GM12892 (cell line): ENCODE measurements at regions not wholly inside any gene's neighbourhood (a gene's known extent, or its start where the extent isn't known, plus 50 kb on each side); places are given as distances from the start of the nearest gene placed in this dataset.
"Not testable (repeated sequence)": the region's sequence is repeated elsewhere in the genome, so short reads cannot be mapped to it uniquely, and the experiment has no call there.

ENCODE experiments used
- DNase-seq: peaks from one replicate; pipeline ENCODE4 v3.0.0; 2011; ENCODE audit not compliant: insufficient read length
- FAIRE-seq: peaks from 2 replicates; lab custom pipeline; 2011; peaks lifted over from hg19 to GRCh38; lab: Jason Lieb, UNC
- POLR2A ChIP-seq: IDR thresholded peaks from 2 replicates; pipeline ENCODE4 v1.6.1; 2011; ENCODE audit warnings: low read depth, low read length, control low read depth
- POLR2AphosphoS5 ChIP-seq: IDR thresholded peaks from 2 replicates; pipeline ENCODE4 v1.6.1; 2011; ENCODE audit warnings: low read depth, low read length, control low read depth
- TAF1 ChIP-seq: IDR thresholded peaks from 2 replicates; pipeline ENCODE4 v1.6.1; 2011; ENCODE audit warnings: low read depth, mild to moderate bottlenecking, control low read depth, low read length, borderline replicate concordance

- TF ChIP-seq POLR2A, result no peak
- no peak for TF ChIP-seq TAF1
- TF ChIP-seq POLR2AphosphoS5, result no peak
- no peak for FAIRE-seq
- DNase-seq, result no peak
These were observed 817.3 kb downstream of the SATB2 start for GRCh38 chr2:198640463-198640862.

- no peak for DNase-seq
- FAIRE-seq, result no peak
- TF ChIP-seq POLR2AphosphoS5, result no peak
- no peak for TF ChIP-seq POLR2A
- no peak for TF ChIP-seq TAF1
These were observed 818.2 kb downstream of the SATB2 start for GRCh38 chr2:198639580-198639979.

GRCh38 chr2:198638577-198638976, 819.2 kb downstream of the SATB2 start:
- no peak for FAIRE-seq
- no peak for DNase-seq

GRCh38 chr2:198630384-198630783, 826.0 kb downstream of the PLCL1 start:
- DNase-seq (no peak), FAIRE-seq (no peak)
- TF ChIP-seq POLR2AphosphoS5, result no peak
- no peak for TF ChIP-seq TAF1
- no peak for TF ChIP-seq POLR2A

More at GRCh38 chr2:198638577-198638976, 819.2 kb downstream of the SATB2 start:
- TF ChIP-seq TAF1 (no peak), POLR2AphosphoS5 (no peak), POLR2A (no peak)

- DNase-seq (no peak), FAIRE-seq (no peak)
- no peak for TF ChIP-seq POLR2AphosphoS5
- TF ChIP-seq TAF1, result no peak
- TF ChIP-seq POLR2A, result no peak
These were observed 824.2 kb downstream of the PLCL1 start for GRCh38 chr2:198628596-198628995.

GRCh38 chr2:198622986-198623730, 818.8 kb downstream of the PLCL1 start:
- no peak for FAIRE-seq
- TF ChIP-seq POLR2A, result no peak
- TF ChIP-seq POLR2AphosphoS5, result no peak
- no peak for TF ChIP-seq TAF1
- DNase-seq, result no peak

GRCh38 chr2:198615972-198616371, 811.6 kb downstream of the PLCL1 start:
- DNase-seq, result no peak
- FAIRE-seq, result no peak
- TF ChIP-seq TAF1, result no peak
- no peak for TF ChIP-seq POLR2A
- TF ChIP-seq POLR2AphosphoS5, result no peak

- no peak for DNase-seq
- TF ChIP-seq TAF1 (no peak), POLR2AphosphoS5 (no peak), POLR2A (no peak)
- FAIRE-seq, result no peak
These were observed 806.8 kb downstream of the PLCL1 start for GRCh38 chr2:198611201-198611600.

- DNase-seq (no peak), FAIRE-seq (no peak)
- no peak for TF ChIP-seq TAF1
- TF ChIP-seq POLR2AphosphoS5, result no peak
- TF ChIP-seq POLR2A, result no peak
These were observed 800.2 kb downstream of the PLCL1 start for GRCh38 chr2:198604599-198604998.

- FAIRE-seq, DNase-seq: not testable (repeated sequence)
These were observed 798.6 kb downstream of the PLCL1 start for GRCh38 chr2:198602986-198603385.

GRCh38 chr2:198597648-198598047, 793.3 kb downstream of the PLCL1 start:
- TF ChIP-seq TAF1 (no peak), POLR2A (no peak), POLR2AphosphoS5 (no peak)
- no peak for DNase-seq
- FAIRE-seq, result no peak

- DNase-seq, result no peak
- no peak for FAIRE-seq
- TF ChIP-seq TAF1 (no peak), POLR2AphosphoS5 (no peak), POLR2A (no peak)
These were observed 792.6 kb downstream of the PLCL1 start for GRCh38 chr2:198596985-198597384.
